Fibroblast of mammary gland (primary cell): ENCODE measurements at regions not wholly inside any gene's neighbourhood (a gene's known extent, or its start where the extent isn't known, plus 50 kb on each side); places are given as distances from the start of the nearest gene placed in this dataset.
A peak's percentile ranks its signal among the peaks of the same experiment; 100 is the strongest.

Experiments used
- DNase-seq: peaks from one replicate; pipeline ENCODE4 v3.0.0-alpha.2; 2010; ENCODE audit warnings: low read depth
- H3K4me3 ChIP-seq: 2 replicates; pipeline ENCODE4 v1.5.1; 2011; ENCODE audit warnings: low read depth, mild to moderate bottlenecking, low read length, moderate library complexity; ENCODE audit not compliant: control insufficient read depth
- TF ChIP-seq, protein P1 (sequence below): conservative IDR thresholded peaks from 2 replicates; pipeline ENCODE4 v1.5.1; 2011; ENCODE audit warnings: low read depth, low read length, inconsistent platforms; ENCODE audit not compliant: control insufficient read depth, insufficient read depth

DNA sequence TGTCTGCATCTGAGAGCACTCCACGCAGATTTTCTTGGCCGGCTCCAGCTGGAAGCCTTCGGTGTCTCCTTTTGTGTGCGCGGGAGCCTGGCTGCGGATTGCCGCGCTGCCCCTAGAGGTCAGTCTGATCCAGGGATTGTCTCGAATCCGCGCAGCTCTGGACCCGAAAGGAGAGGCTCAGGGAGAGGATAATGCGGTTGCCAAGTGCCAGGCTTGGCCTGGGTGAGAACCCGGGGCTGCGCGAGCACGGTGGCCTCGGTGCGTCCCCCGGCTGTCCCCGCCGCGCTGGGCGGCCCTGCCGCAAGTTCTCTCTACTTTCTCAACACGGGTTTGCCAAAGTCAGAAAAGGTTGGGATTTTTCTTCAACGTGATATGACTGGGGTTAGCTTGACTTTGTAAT is 140.9 kb downstream of the ADCYAP1R1 start:
- TF ChIP-seq, protein P1, sequence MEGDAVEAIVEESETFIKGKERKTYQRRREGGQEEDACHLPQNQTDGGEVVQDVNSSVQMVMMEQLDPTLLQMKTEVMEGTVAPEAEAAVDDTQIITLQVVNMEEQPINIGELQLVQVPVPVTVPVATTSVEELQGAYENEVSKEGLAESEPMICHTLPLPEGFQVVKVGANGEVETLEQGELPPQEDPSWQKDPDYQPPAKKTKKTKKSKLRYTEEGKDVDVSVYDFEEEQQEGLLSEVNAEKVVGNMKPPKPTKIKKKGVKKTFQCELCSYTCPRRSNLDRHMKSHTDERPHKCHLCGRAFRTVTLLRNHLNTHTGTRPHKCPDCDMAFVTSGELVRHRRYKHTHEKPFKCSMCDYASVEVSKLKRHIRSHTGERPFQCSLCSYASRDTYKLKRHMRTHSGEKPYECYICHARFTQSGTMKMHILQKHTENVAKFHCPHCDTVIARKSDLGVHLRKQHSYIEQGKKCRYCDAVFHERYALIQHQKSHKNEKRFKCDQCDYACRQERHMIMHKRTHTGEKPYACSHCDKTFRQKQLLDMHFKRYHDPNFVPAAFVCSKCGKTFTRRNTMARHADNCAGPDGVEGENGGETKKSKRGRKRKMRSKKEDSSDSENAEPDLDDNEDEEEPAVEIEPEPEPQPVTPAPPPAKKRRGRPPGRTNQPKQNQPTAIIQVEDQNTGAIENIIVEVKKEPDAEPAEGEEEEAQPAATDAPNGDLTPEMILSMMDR, result peak; percentile 59
- H3K4me3 ChIP-seq, result no peak overlapping the region
- peak; percentile 28 for DNase-seq

DNA sequence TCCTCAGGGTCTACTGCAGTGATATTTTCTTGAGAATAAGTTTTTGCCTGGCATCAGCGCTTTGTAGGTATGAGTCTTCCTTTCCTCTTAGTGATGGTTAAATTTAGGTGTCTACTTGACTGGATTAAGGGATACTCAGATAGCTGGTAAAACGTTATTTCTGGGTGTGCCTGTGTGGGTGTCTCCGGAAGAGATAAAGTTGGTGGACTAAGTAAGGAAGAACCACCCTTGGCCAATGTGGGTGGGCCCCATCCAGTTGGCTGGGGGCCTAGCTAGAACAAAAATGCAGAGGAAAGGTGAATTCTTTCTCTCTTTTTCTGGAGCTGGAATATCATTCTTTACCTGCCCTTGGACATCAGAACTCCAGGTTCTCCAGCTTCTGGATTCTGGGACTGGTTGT is 138.8 kb downstream of the ADCYAP1R1 start:
- no peak for DNase-seq
- TF ChIP-seq, protein P1, result no peak

DNA sequence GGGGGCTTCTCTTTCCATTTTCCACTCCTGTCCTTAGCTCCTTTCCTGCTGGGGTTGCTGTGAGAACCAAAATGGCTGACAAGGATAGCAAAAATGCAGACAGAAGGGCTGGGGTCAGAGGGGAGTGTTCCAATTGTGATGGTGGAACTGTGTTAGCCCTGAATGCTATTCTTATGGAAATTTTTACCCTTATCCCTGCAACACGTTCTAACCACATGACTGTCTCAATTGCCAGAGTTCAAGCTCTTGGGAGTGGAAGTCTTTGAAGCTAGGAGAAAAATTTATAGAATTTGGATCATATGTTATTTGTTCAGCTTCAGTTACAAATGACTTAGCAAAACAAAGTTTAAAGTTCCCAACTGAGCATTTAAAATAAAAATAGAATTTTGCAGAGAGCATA is 134.1 kb downstream of the ADCYAP1R1 start:
- TF ChIP-seq, protein P1, result no peak
- H3K4me3 ChIP-seq, result no peak overlapping the region
- DNase-seq, result no peak

More for the DNA sequence above, 138.8 kb downstream of the ADCYAP1R1 start:
- no peak overlapping the region for H3K4me3 ChIP-seq

DNA sequence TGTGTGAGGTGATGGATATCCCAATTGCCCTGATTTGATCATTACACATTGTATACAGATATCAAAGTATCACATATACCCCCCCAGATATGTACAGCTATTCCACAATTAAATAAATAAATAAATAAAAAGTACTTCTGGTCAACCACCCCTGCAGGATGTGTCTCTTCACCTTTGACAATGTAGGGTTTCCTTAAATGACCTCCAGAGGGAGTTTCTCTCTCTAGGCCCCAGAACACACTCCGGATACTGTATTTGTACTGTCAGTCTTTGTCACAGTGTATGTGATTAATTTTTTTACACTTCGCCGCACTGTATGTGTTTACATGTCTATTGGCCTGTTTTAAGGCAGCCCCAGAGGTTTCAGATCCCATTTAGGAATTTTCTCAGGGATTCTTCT is 123.6 kb downstream of the ADCYAP1R1 start:
- no peak overlapping the region for H3K4me3 ChIP-seq
- DNase-seq, result no peak
- TF ChIP-seq, protein P1, result no peak

DNA sequence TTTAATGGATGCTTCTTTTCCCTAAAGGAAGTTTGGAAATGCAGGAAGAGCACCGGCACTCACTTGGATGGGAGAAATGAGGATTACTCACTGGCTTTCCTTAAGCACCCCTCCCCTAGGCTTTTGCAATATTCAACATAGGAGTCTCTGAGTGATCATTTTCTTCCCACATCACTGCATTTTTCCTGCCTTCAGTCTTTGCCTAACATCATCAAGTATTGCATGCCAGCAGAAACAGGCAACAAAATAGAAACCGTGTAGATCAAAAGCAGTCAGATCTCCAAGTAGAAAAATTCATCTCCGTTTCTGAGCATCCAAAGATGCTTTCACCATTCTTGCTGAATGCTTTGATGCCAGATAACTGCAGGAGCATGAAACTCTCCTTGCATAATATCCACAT is 119.9 kb downstream of the ADCYAP1R1 start:
- no peak for DNase-seq
- TF ChIP-seq, protein P1, result no peak

DNA sequence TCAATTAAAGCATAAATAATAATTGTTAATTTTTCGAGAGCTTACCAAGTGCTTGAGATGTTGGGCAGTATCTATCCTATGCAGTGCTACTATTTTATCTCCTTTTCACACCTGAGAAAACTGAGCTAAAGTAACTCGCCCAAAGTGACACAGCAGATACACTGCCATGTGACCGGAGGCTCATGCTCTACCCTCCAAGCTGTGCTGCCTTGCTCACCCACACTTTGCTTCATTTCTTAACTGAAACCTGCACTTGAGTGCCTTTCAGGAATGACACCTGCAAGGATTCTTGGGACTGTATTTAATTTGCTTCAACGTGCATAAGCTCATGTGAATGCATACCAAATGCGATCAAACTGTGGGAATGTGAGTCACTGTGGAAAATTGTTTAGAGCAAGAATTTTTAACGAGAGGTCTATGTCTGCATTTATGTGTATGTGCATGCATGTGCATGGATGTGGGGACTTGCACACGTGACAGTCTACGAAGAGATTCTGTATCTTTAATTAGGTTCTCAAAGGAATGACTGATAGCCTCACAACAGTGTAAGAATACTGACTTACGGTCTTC is 119.2 kb downstream of the ADCYAP1R1 start:
- TF ChIP-seq, protein P1, result no peak
- H3K4me3 ChIP-seq, result no peak overlapping the region
- DNase-seq, result no peak

More for the DNA sequence above, 119.9 kb downstream of the ADCYAP1R1 start:
- no peak overlapping the region for H3K4me3 ChIP-seq
